HG02885 (cell line): ENCODE measurements at regions not wholly inside any gene's neighbourhood (a gene's known extent, or its start where the extent isn't known, plus 50 kb on each side); places are given as distances from the start of the nearest gene placed in this dataset.

Experiments used
- ATAC-seq: cut with Tn5 transposase; IDR thresholded peaks from one replicate; pipeline ENCODE4 v1.9.1; 2021; ENCODE audit warnings: mild to moderate bottlenecking; ENCODE audit not compliant: unreplicated experiment, poor library complexity

- ATAC-seq = no peak
These were observed 389.0 kb upstream of the ETAA1 start for GRCh38 chr2:67008155-67008554.

DNA sequence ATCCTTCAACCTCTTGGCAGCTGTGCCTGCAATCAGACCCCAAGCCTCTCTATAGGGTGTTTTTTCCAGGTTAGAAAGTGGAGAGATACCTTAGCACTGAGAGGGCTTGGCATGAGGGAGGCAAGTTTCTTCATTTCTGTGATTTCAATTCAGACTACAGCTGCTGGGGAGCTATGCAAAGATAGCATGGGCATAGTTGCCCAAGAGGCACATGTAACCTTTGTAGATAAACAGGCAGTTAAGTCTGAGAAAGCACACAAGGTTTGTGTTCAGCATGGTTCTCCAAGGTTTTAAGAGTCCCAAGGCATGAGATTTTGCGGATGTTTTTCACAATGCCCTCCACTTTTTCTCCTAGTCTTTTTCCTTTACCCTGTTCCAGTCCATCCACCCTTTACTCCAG, 385.0 kb upstream of the ETAA1 start:
- ATAC-seq = no peak

- ATAC-seq = no peak
These were observed 383.3 kb upstream of the ETAA1 start for GRCh38 chr2:67013821-67014220.

DNA sequence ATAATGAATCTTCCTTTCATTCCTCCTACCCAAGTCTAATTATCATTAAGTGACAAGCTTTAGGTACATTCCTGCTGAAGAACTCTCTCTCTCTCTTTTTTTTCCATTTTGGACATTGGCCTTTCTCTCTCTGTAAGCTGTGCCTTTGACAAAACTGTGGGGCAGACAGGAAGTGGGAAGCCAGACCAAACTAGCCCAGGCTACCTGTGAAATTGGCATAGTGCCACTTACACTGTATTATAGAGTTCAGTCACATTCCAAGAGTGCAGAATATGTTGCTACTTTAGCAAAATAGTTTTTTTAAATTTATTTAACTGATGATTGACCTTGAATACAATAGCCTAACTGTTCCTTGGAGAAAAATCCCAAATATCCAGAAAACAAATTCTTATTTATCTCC, 381.5 kb upstream of the ETAA1 start:
- ATAC-seq = no peak

DNA sequence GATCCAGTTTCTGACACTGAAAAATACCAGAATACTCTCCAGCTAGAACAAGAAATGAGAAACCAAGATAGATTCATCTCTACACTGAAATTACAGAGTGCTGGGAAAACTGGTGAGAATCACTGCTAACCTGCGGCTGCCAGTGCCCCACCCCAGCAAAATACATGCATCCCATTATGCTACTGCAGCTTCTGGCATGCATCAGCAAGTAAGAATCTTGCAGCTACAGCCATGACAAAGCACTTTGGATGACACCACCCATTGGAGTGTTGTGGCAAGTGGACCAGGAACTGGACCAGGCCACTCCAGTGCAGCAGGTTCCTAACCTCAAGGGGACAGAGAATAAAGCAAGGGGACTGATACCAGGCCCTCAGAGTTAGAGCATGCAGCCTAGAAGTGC, 378.8 kb upstream of the ETAA1 start:
- ATAC-seq = no peak

DNA sequence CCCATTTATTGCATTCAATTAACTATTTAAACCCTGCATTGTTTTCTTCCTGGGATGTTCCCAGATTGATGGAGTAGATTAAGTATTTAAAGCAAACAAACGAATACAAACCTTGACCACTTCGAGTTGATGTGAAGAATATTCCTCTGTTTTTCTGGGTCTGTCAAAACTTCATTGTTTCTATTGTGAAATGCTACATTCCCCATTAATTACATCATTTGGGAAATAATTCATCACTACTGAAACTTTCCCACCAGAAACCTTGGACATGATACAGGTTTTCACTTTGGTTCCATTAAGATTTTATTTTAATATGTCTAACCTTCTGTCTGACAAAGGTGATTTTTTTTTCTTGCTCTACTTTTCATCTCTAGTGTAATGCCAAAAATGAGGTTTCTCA, 365.1 kb upstream of the ETAA1 start:
- no peak for ATAC-seq

DNA sequence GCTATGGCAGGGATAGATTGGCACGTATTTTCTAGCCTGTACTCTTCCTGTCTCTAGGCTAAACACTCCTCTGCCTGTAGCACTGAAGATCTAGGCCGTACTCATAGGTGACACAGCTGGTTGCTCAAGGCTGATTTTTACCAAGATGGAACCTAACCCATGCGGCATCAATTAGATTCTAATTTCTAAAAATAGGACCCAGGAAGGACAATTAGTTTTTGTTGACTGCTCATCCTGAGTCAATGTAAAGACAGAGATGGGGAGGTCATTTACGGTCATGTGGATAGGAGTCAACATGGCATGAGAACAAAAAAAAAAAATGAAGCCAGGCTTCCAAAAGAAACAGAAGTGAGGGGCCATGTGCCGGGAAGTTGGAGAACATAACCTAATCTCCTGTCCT, 360.7 kb upstream of the ETAA1 start:
- no peak for ATAC-seq

GRCh38 chr2:67037655-67038054, 359.5 kb upstream of the ETAA1 start:
- no peak for ATAC-seq

DNA sequence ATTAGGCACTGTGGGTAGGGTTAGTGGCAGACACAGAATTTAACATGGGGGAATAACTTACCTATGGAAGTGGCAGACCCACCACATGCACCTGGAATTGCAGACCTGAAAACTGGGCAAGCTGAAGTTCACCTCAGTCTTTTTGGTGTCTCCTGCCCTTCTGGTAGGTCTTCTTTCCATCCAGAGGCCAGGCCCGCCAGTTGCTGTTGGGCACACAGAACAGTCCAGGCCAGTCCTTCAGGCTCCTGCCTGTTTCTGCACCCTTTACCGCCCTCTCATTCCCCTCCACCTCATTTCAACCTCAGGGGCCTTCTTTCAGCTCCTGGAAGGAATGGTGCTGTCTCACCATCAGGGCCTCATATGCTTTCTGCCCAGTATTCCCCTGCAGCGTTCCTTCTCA, 358.9 kb upstream of the ETAA1 start:
- ATAC-seq = no peak

DNA sequence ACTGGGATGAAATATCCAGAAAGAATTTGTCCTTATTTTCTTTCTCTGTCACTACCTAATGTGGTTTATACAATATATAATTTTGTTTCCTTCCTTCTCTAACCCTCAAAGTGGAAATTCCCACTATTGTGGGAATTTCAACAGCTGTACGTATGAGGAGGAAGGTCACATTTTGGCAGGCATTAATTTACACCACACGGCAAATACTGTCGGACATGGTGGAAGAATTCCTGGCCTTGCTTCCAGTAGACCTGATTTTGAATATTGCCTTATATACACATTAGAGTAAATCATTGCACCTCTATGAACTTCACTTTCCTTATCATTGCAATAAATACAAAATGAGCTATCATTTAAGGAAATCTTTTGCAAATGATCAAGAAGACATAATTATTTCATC, 358.1 kb upstream of the ETAA1 start:
- no peak for ATAC-seq

- no peak for ATAC-seq
These were observed 357.5 kb upstream of the ETAA1 start for GRCh38 chr2:67039517-67040103.

GRCh38 chr2:67041051-67041450, 356.1 kb upstream of the ETAA1 start:
- ATAC-seq = no peak

DNA sequence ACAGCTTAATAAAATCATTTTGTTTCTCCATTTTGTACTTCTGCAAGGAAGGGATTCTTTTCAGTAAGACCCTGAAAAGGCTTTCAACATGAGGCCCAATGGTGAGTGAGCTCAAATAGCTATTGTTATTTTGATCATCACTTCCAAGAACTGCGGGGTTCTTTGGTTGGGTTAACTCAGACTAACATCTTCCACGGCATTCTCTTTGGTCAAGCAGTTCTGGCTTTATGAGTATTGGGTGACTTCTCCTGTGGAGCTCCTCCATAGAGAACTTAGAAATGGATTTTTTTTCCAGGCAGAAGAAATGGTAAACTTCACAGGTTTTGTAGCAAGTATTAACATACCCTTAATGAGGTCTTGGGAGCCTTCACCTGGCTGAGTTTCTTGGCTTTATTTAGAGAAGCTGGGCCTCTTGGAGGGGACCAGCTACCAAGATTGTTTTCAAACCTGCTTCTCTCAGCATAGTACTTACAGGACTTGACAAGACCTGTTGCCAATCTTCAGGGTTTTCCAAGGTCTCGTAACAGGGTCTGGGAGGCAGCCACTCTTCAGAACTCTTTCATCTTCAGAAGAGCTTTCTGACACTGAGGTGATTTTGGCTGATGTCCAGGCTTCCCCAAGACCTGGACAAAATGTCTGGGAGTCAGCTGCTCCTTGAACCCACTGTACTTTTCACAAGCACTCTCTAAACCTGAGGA, 353.2 kb upstream of the ETAA1 start:
- no peak for ATAC-seq

DNA sequence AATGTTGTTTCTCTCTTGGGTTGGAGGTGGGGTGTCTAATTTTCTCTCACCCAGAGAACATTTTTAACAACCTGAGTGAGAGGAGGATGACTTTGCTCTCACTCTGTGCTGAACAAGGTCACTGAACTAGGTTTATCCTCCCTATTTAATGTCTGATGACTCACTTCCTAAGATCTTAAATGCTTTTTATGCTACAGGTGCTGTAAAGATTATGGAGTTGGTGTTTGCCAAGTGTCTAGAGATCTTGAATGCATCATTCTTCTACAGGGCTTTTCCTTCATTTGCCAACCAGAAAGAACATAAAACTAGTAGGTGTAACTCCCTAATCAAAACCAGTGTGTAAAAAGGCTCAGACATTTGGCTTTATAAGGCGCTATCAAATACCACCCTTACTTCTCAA, 350.5 kb upstream of the ETAA1 start:
- ATAC-seq = no peak

- ATAC-seq = no peak
These were observed 348.8 kb upstream of the ETAA1 start for GRCh38 chr2:67048314-67048713.

DNA sequence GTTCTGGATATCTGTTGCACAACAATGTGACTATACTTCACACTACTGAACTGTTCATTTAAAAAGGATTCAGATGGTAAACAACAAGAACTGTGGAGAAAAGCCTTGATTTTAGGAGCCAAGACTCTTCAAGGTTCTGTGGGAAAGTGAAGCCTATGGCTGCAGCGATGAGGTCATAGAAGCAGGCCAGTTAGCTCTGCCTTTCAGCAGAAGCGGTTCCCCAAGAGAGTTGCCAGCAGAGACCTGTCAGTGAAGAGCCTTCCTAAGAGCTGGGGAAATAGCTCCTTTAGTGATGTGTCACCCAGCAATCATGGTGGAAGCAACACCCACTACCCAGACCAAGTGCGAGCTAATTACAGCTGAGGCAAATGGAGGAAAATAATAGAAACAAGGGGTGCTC, 346.5 kb upstream of the ETAA1 start:
- no peak for ATAC-seq

GRCh38 chr2:67054728-67055127, 342.4 kb upstream of the ETAA1 start:
- no peak for ATAC-seq

GRCh38 chr2:67055387-67056304, 341.5 kb upstream of the ETAA1 start:
- no peak for ATAC-seq

DNA sequence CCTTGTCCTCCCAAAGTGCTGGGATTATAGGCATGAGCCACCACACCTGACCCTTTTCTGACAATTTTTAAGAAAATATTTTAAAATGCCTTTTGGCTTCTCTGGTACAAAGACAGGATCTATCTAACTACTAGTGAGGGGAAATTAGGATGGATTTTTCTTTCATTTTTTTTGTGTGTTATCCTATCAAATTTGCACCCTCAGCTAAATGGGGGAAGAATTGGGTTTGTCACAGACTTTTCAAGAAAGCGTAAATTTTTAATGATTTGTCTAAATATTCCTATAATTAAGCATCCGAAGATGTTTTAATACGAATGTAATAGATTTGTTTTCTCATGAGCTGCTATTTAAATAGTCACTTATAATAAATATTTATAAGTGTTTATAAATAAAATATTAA, 340.0 kb upstream of the ETAA1 start:
- ATAC-seq = no peak

DNA sequence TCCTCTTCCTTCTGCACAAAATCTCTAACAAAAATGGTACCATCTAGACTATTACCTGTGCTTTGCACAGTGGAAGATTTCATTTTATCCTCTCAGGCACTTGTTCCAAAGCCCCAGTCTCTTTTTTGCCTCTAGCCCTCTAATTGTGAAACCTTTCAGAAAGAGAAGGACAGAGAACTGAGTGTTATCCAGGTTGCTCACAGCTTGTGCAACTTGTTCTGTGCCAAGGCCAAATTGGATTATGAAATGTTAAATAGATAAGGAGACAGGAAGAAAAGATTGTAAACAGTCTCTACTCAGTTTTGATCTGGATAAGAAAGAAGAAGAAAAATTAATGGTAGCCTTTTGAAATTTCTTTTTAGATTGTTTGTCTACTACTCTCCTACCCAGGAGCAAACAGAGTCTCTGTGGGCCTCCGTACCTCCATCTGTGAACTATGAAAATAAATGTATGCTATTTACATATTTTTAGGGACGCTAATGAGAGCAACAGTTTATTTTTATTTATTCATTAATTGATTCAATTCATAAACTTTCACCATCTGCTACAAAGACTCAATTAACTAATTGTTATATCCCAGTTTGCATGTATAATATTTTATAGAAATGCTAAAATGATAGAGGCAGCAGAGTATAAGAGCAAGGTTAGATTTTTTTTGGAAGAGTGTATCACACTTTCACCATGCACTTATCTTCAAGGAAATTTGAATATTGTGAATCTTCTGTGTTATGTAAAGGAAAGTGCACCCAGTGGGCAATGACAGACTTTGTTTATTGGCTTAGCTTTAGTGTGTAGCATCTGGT, 339.0 kb upstream of the ETAA1 start:
- no peak for ATAC-seq

DNA sequence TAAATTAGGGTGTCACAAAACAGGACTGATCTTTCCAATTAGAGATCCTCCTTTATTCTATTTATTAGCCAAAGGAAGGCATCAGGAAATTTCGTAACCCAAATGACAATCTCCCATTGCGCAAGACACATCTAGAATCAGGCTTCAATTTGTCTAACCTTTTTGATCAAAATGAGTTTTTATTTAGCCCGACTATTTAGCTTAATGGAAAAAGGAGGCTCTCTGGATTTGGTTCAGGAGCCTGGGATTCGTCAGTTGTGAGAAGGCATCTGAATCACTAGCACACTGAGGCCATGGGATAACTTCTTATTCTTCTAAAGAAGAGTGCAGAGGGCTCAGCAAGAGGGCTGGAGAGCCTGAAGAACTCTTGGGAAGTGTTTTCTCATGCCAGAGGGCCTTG, 332.1 kb upstream of the ETAA1 start:
- no peak for ATAC-seq
